NCI-H146 (cell line): ENCODE measurements at regions not wholly inside any gene's neighbourhood (a gene's known extent, or its start where the extent isn't known, plus 50 kb on each side); places are given as distances from the start of the nearest gene placed in this dataset.

Source experiments
- DNase-seq: peaks from one replicate; lab custom pipeline; 2025; lab: John Stamatoyannopoulos, UW

DNA sequence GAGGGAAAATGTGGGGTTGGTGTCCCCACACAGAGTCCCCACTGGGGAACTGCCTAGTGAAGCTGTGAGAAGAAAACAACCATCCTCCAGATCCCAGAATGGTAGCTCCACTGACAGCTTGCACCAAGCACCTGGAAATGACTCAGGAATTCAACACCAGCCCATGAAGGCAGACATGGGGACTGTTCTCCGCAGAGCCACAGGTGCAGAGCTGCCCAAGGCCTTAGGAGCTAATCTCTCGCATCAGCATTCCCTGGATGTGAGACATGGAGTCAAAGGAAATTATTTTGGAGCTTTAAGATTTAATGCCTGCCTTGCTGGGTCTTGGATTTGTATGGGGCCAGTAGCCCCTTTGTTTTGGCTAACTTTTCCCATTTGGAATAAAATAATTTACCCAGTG is 367.9 kb downstream of the FAM133A start:
- DNase-seq = no peak

DNA sequence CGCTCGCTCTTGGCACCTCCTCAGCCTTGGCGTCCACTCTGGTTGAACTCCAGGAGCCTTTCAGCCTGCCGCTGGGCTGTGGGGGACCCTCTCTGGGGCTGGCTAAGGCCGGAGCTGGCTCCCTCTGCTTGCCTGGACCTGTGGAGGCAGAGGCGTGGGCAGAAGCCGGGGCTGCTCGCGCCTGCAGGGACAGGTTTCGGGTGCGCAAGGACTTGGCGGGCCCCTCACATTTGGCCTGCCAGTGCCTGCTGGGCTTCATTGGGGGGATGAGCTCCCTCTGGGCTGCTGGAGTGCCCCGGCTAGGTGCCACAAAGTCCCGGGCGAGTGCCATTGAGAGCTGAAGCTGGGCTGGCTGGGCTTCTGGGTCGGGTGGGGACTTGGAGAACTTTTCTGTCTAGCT is 371.7 kb downstream of the FAM133A start:
- no peak for DNase-seq

DNA sequence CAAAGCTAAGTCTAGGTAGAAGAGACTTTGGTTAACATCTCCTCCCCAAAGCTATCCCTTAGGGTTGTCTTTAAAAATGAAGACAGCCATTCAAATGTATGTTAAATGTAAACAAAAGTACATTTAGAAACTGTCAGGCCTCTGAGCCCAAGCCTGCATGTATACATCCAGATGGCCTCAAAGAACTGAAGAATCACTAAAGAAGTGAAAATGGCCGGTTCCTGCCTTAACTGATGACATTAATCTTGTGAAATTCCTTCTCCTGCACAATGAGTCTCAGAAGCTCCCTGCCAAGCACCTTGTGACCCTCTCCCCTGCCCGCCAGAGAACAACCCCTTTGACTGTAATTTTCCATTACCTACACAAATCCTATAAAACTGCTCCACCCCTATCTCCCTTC is 377.9 kb downstream of the FAM133A start:
- DNase-seq = no peak

DNA sequence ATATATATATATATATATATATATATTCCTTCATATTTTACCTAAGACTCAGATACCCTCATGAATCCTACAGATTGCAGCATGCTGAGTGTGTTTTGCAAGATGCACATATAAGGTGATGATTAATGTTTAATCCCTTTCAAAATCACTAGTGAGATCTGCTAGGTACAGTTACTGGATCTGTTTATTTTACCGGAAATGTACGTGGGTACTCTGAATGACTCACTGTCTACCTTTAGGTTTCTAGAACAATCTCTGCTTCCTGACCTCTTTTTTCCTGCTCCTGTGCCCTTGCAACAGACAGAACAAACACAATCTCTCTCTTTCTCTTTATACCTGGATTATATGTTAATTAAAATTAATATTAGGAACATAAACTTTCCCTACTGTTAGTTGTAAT is 379.6 kb downstream of the FAM133A start:
- DNase-seq = no peak

DNA sequence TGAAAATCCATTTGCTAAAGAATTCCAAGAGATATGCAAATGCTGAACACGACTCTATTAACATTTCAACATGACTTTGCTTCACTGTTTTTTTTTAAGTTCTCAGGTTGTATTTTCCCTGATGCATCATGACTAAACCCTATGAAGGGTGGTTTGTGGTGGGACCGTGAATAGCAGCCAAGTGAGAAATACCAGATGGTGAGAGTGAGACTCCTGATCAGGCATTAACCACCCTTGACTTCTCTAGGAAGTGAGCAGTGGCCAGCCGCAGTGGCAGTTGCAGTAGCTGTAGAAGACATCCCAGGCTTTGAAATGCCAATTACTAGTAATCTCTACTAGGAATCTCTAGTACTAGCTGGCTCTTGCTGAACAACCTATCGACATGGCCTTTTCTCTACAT is 383.4 kb downstream of the FAM133A start:
- no peak for DNase-seq

DNA sequence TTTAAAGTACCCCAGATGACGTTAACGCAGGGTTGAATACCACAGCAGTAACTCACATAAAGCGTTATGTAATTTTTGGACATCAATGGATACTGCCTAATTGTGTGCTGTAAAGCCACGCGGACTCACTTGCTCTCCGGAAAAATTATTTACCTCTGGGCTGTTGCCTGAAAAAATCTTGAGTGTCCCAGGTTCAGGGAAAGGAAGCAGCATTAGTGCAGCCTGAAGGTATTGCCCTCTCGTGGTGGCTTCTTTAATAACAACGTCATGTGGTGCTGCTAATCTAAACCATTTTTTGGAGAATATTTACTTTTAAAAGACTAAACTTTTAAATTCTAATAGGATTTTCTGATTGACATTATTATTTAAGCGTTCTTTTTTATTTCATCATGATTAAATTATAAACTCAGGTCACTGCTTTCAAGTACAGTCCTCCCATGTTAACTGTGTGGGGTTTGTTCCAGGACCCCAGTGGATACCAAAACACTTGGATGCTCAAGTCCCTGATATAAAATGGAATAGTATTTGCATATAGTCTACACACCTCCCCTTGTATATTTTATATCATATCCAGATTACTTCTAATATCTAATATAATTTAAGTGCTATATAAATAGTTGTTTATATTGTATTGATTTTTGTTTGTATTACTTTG is 384.8 kb downstream of the FAM133A start:
- DNase-seq = peak; percentile 13

DNA sequence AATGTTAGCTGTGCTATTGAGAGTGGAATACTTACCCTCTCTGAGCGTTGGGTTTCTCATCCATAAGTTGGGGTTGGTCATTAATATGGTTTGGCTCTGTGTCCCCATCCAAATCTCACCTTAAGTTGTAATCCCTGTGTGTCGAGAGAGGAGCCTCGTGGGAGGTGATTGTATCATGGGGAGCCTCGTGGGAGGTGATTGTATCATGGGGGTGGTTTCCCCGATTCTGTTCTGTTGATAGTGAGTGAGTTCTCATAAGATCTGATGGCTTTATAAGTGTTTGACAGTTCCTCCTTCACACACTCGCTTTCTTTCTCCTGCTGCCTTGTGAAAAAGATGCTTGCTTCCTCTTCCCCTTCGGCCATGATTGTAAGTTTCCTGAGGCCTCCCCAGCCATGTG is 391.1 kb downstream of the FAM133A start:
- no peak for DNase-seq

- no peak for DNase-seq
Measured at GRCh38 chrX:94089149-94089548, 415.1 kb downstream of the FAM133A start.

- DNase-seq = no peak
Measured at GRCh38 chrX:94097868-94098267, 423.9 kb downstream of the FAM133A start.

DNA sequence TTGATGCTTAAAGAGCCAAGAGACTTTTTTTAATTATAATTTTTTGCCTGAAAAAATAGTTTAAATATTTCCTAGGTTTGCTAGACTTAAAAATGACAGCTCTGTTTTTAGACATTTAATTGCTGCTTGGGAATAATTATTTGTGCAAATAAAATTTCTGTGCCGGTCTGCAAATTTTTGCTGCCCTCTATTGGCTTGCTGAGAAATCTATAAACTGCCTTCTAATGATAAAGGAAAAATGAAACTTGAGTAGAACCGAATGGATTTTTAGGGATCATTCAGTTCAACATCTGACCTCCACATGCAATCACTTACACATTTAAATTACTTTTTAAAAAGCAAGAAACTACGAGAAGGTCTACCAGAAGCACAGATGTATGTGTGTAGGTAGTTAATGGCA is 434.0 kb downstream of the FAM133A start:
- DNase-seq = no peak

- no peak for DNase-seq
Measured at GRCh38 chrX:94114362-94114761, 440.4 kb downstream of the FAM133A start.

DNA sequence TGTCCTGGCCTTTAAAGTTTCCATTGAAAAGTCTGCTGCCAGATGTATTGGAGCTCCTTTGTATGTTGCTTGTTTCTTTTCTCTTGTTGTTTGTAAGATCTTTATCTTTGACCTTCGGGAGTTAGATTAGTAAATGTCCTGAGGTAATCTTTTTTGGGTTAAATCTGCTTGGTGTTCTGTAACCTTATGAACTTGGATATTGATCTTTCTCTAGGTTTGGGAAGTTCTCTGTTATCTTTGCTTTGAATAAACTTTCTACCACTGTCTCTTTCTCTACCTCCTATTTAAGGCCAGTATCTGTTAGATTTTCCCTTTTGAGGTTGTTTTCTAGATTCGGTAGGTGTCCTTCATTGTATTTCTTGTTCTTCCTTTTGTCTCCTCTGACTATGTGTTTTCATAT is 447.8 kb downstream of the FAM133A start:
- no peak for DNase-seq

DNA sequence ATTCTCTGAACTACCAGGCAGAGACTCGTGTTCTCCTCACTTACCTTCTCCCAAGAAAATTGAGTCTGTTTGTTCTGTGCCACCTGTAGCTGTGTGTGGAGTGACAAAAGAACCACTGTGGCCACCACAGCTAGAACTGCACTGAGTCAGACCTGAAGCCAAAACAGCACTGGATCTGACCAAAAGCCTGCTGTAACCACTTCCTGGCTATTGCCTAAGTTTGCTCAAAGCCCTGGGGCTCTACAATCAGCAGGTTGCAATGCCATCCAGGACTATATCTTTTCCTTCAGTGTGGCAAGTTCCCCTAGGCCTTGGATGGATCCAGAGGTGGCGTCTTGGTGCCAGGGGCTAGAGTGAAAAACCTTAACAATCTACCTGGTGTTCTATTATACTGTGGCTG is 449.1 kb downstream of the FAM133A start:
- DNase-seq = no peak

GRCh38 chrX:94162971-94163370 is 489.0 kb downstream of the FAM133A start:
- no peak for DNase-seq

- no peak for DNase-seq
Measured at GRCh38 chrX:94178145-94178788, 504.3 kb downstream of the FAM133A start.

DNA sequence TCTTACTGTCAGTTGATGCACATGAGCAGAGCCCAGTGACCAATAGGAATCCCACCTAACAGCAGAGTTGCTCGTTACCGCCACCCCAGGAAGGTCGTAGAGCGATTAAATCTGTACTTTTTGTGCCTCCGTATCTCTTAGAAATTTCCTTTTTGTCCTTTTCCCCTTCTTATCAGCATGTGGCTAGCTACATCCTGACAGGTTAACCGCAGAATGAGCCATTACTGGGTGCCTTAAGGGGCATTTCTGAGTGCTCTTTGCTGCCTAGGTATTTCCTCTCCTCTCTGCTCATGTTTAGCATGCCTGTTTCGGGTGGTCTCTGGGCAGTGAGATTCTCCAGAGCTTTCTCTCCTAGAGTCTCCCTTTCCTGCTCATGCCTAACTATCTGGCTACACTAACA is 530.5 kb downstream of the FAM133A start:
- DNase-seq = no peak

GRCh38 chrX:94216738-94217137 is 542.7 kb downstream of the FAM133A start:
- DNase-seq = no peak

DNA sequence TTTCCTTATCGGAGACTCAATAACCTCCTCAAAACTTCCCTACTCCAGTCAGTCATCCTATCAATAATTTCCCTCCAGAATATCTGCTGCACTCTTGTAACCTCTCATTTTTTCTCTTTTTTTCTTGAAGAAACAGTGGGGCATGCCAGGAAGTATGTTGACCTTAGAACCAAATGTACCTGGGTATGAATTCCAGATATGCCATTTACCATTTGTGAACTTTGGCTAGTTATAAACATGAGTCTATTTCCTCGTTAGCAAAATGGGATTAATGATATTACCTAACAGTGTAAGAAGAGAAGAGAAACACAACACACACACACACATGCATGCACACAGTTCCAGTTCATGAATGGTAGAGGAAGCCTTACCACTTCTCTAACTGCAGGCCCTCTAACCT is 578.2 kb downstream of the FAM133A start:
- no peak for DNase-seq

GRCh38 chrX:94256396-94256795 is 582.4 kb downstream of the FAM133A start:
- DNase-seq = no peak

GRCh38 chrX:94265323-94265722 is 591.3 kb downstream of the FAM133A start:
- no peak for DNase-seq

DNA sequence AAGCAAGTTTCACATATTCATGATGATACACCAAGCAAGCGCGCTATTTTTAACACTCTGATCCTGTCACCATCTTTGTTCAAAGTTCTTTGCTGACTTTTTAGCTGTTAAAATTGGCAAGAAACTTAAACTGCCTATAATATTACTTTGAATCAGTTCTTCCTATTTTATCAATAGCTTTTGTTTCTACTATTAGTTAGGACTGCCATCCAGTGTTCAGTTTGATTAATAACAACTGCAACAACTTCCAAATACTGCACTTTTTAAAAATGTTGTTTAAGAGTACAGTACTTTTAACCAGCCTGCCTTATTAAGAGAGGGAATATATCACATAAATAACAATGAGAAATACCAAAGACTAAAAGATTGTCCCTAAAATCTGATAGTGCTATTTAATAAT is 614.3 kb downstream of the FAM133A start:
- peak; percentile 0 for DNase-seq

DNA sequence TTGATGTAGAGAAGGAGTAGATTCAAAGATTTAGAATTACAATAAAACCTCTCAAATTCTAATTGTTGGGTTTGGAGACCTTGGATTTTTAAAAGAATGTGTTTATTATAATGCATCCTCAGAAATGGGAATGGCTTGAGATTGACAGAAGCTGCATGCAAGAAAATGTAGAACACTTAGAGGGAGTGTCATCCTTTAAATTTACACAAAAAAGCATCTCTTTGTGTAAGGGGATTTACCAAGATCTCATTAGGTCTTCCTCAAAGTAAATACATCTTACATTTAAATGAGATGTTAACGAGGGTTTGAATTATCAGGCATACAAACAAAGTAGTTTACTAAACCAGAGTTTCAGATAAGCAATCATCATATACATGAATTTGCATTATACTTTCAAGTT is 615.0 kb downstream of the FAM133A start:
- no peak for DNase-seq

DNA sequence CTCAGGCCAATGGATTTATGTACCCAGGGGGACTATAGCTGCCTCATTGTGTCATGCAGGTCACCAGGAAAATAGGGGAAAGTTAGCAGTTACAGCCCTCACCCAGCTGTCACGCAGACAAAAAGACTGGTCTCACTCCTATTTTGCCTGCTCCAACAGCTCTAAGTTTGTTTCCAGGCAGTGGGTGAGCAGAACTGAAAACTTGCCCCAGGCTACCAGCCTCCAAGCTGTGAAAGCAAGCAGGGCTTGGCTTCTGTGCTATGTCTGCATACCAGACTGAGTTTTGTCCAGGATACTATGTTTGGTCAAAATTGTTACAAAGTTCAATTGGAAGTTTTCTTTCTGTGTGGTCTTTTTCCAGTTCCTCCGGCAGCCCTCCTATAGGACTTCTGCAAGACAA is 628.4 kb downstream of the FAM133A start:
- DNase-seq = no peak

- no peak for DNase-seq
Measured at GRCh38 chrX:94329182-94329581, 655.2 kb downstream of the FAM133A start.
